A673 (cell line): ENCODE measurements at regions not wholly inside any gene's neighbourhood (a gene's known extent, or its start where the extent isn't known, plus 50 kb on each side); places are given as distances from the start of the nearest gene placed in this dataset.

Experiments
- EZH2 ChIP-seq: fragments of 200-600 bp; sonication (generic); IDR thresholded peaks from 2 replicates; pipeline ENCODE4 v1.6.1; 2017; ENCODE audit warnings: borderline replicate concordance, low read depth, mild to moderate bottlenecking, mixed read lengths, antibody characterized with exemption, low read length; ENCODE audit not compliant: poor library complexity, severe bottlenecking
- TF ChIP-seq, protein P1 (sequence below): fragments of 300-800, 200-600 bp; sonication (generic); conservative IDR thresholded peaks from 2 replicates; pipeline ENCODE4 v1.5.1; 2017; ENCODE audit warnings: low read depth, mild to moderate bottlenecking, antibody characterized with exemption, low read length, moderate library complexity, mixed read lengths

DNA sequence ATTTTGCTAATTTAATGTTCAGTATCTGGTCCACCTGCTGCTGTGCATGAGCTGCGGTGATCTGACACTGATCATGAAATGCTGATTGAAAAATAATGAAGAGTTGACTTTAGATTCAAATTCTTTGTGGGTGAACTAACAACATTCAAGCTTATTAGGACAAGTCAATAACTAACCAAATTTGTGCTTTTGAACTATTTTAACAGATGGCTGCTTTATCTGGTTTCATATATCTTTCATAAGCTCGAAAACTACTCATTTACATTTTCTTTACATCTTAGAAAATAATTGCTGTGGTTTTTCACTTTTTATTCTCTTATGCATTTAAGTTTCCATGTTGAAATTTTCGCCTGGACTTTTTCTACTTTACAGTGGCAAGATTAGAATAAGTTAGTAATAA is 274.8 kb upstream of the CCNG1 start:
- TF ChIP-seq, protein P1, sequence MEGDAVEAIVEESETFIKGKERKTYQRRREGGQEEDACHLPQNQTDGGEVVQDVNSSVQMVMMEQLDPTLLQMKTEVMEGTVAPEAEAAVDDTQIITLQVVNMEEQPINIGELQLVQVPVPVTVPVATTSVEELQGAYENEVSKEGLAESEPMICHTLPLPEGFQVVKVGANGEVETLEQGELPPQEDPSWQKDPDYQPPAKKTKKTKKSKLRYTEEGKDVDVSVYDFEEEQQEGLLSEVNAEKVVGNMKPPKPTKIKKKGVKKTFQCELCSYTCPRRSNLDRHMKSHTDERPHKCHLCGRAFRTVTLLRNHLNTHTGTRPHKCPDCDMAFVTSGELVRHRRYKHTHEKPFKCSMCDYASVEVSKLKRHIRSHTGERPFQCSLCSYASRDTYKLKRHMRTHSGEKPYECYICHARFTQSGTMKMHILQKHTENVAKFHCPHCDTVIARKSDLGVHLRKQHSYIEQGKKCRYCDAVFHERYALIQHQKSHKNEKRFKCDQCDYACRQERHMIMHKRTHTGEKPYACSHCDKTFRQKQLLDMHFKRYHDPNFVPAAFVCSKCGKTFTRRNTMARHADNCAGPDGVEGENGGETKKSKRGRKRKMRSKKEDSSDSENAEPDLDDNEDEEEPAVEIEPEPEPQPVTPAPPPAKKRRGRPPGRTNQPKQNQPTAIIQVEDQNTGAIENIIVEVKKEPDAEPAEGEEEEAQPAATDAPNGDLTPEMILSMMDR, result no peak
- no peak for TF ChIP-seq EZH2
